ENCODE measurements at regions not wholly inside any gene's neighbourhood (a gene's known extent, or its start where the extent isn't known, plus 50 kb on each side); places are given as distances from the start of the nearest gene placed in this dataset.

- Histone ChIP-seq H3K27ac (no peak overlapping the region), H3K4me1 (peaks cover 0 to 4% (median 0%) of the 10 kb centered on the region in 4 donors), H3K4me3 (no peak overlapping the region), H3K36me3 (no peaks in the 10 kb centered on the region), H3K27me3 (peaks cover 0 to 8% (median 0%) of the 10 kb centered on the region in 3 donors), H3K9me3 (no peaks in the 10 kb centered on the region)
- intact Hi-C loops (cut with DNase I; ENCODE audit: low total_unique reads): no loop called here
- TF ChIP-seq POLR2A (IDR thresholded peaks at IDR 0.05) (no peak), POLR2AphosphoS5 (IDR thresholded peaks at IDR 0.05) (no peak), CTCF (IDR thresholded peaks at IDR 0.05) (no peak), EP300 (IDR thresholded peaks at IDR 0.05) (no peak)
- WGBS, 5 donors: 63 to 78% (median 68%) methylated on average over 3 to 4 of the region's 4 CpGs
- no peak for DNase-seq
Observed at GRCh38 chr17:51353296-51353695, 93.0 kb downstream of the UTP18 start.

- Histone ChIP-seq H3K36me3 (no peaks in the 10 kb centered on the region), H3K27ac (no peak overlapping the region), H3K9me3 (no peaks in the 10 kb centered on the region), H3K27me3 (peaks cover 0 to 7% (median 0%) of the 10 kb centered on the region in 3 donors), H3K4me3 (no peak overlapping the region), H3K4me1 (peaks cover 0 to 4% (median 0%) of the 10 kb centered on the region in 4 donors)
- WGBS, 5 donors: 61 to 79% (median 66%) methylated on average over 2 of the region's 2 CpGs
- peak in 1 of 2 donors; percentile 35 for DNase-seq
- intact Hi-C loops (cut with DNase I; ENCODE audit: low total_unique reads): no loop called here
- TF ChIP-seq POLR2A (IDR thresholded peaks at IDR 0.05) (no peak), POLR2AphosphoS5 (IDR thresholded peaks at IDR 0.05) (no peak), CTCF (IDR thresholded peaks at IDR 0.05) (no peak), EP300 (IDR thresholded peaks at IDR 0.05) (no peak)
Observed at GRCh38 chr17:51354936-51355335, 94.6 kb downstream of the UTP18 start.

- no peaks in the 10 kb centered on the region for H3K27me3 ChIP-seq
- no peak overlapping the region for H3K27ac ChIP-seq
- H3K9me3 ChIP-seq: no peaks in the 10 kb centered on the region
- no peak for TF ChIP-seq EP300 (IDR thresholded peaks at IDR 0.05)
- no peak for TF ChIP-seq POLR2AphosphoS5 (IDR thresholded peaks at IDR 0.05)
- no peak for TF ChIP-seq CTCF (IDR thresholded peaks at IDR 0.05)
- no peak for TF ChIP-seq POLR2A (IDR thresholded peaks at IDR 0.05)
- intact Hi-C loops (cut with DNase I; ENCODE audit: low total_unique reads): no loop called here
- no peak overlapping the region for H3K4me3 ChIP-seq
- peak in 1 of 2 donors; percentile 36 for DNase-seq
- peaks cover 0 to 4% (median 0%) of the 10 kb centered on the region in 4 donors for H3K4me1 ChIP-seq
- no peaks in the 10 kb centered on the region for H3K36me3 ChIP-seq
- 70 to 73% (median 71%) methylated on average over 18 of the region's 18 CpGs for WGBS, 5 donors
Observed at GRCh38 chr17:51355441-51356410, 95.4 kb downstream of the UTP18 start.

GRCh38 chr17:51359055-51359454 is 98.7 kb downstream of the UTP18 start:
- TF ChIP-seq POLR2A (IDR thresholded peaks at IDR 0.05): no peak
- no peak for TF ChIP-seq CTCF (IDR thresholded peaks at IDR 0.05)
- no peak for TF ChIP-seq POLR2AphosphoS5 (IDR thresholded peaks at IDR 0.05)
- TF ChIP-seq EP300 (IDR thresholded peaks at IDR 0.05): no peak
- H3K27ac ChIP-seq: no peak overlapping the region
- no peak overlapping the region for H3K4me3 ChIP-seq
- no peak for DNase-seq
- no peaks in the 10 kb centered on the region for H3K36me3 ChIP-seq
- intact Hi-C loops (cut with DNase I; ENCODE audit: low total_unique reads): no loop called here
- no peaks in the 10 kb centered on the region for H3K9me3 ChIP-seq
- no peaks in the 10 kb centered on the region for H3K4me1 ChIP-seq
- peaks cover 0 to 6% (median 0%) of the 10 kb centered on the region in 3 donors for H3K27me3 ChIP-seq
- WGBS, 5 donors: 86 to 94% (median 89%) methylated on average over 4 of the region's 4 CpGs
